OCI-LY7 (cell line): ENCODE measurements at regions not wholly inside any gene's neighbourhood (a gene's known extent, or its start where the extent isn't known, plus 50 kb on each side); places are given as distances from the start of the nearest gene placed in this dataset.

Experiments
- EZH2phosphoT487 ChIP-seq: fragments of 200-600 bp; sonication (generic); IDR thresholded peaks from 2 replicates; pipeline ENCODE4 v1.6.1; 2018; ENCODE audit warnings: low read depth, borderline replicate concordance, mild to moderate bottlenecking, mixed run types, antibody characterized with exemption, low read length, moderate library complexity, mixed read lengths
- TF ChIP-seq, protein P1 (sequence below): fragments of 200-600 bp; sonication (generic); conservative IDR thresholded peaks from 2 replicates; pipeline ENCODE4 v1.5.1; 2014; ENCODE audit warnings: mild to moderate bottlenecking, antibody characterized with exemption, low read length, moderate library complexity, mixed read lengths

DNA sequence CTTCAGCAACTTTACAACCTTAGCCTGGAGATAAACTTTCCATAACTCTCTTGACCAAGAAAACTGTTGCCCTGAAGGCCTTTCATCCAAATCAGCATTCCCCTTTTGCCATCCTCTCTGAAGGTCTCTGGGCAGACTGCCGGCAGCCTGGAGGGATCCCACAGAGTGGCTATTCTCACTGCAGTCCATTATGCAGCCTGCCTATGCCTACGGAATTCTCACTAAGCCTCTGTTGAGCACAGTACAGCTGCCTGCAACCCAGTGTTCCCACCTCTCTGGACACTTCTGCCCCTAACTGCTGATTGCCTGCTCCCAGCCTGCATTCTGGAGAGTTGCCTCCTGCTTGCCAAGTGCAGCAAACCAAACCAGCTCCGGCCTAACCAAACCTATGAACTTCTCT is 548.9 kb upstream of the STEAP1 start:
- TF ChIP-seq, protein P1, sequence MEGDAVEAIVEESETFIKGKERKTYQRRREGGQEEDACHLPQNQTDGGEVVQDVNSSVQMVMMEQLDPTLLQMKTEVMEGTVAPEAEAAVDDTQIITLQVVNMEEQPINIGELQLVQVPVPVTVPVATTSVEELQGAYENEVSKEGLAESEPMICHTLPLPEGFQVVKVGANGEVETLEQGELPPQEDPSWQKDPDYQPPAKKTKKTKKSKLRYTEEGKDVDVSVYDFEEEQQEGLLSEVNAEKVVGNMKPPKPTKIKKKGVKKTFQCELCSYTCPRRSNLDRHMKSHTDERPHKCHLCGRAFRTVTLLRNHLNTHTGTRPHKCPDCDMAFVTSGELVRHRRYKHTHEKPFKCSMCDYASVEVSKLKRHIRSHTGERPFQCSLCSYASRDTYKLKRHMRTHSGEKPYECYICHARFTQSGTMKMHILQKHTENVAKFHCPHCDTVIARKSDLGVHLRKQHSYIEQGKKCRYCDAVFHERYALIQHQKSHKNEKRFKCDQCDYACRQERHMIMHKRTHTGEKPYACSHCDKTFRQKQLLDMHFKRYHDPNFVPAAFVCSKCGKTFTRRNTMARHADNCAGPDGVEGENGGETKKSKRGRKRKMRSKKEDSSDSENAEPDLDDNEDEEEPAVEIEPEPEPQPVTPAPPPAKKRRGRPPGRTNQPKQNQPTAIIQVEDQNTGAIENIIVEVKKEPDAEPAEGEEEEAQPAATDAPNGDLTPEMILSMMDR = no peak
- no peak for TF ChIP-seq EZH2phosphoT487
